NCI-H526 (cell line): ENCODE measurements at regions not wholly inside any gene's neighbourhood (a gene's known extent, or its start where the extent isn't known, plus 50 kb on each side); places are given as distances from the start of the nearest gene placed in this dataset.
"Not testable (repeated sequence)": the region's sequence is repeated elsewhere in the genome, so short reads cannot be mapped to it uniquely, and the experiment has no call there.

ENCODE experiments used
- DNase-seq, 2 experiments: peaks; one replicate each; lab custom pipeline; 2025; lab: John Stamatoyannopoulos, UW

- DNase-seq = not testable (repeated sequence)
Measured at GRCh38 chr17:445839-446238, 93.2 kb upstream of the RPH3AL start, which contains the start of gene RFLNB. RFLNB (minus strand) TSS chr17:445939.

- no peak for DNase-seq
Measured at GRCh38 chr17:444879-445454, 92.4 kb upstream of the RPH3AL start.

- DNase-seq = no peak
Measured at GRCh38 chr17:443109-443508, 90.5 kb upstream of the RPH3AL start.

GRCh38 chr17:441155-441950 lies 88.7 kb upstream of the RPH3AL start:
- DNase-seq = peak in 1 of 2 experiments; percentile 52

- no peak for DNase-seq
Measured at GRCh38 chr17:438191-438590, 85.6 kb upstream of the RPH3AL start.

- no peak for DNase-seq
Measured at GRCh38 chr17:437545-437944, 84.9 kb upstream of the RPH3AL start.

GRCh38 chr17:436571-436970 lies 84.0 kb upstream of the RPH3AL start:
- no peak for DNase-seq

- not testable (repeated sequence) for DNase-seq
Measured at GRCh38 chr17:432471-432870, 79.9 kb upstream of the RPH3AL start.

GRCh38 chr17:431494-431893 lies 78.9 kb upstream of the RPH3AL start:
- no peak for DNase-seq

GRCh38 chr17:429589-429988 lies 77.0 kb upstream of the RPH3AL start:
- no peak for DNase-seq

- no peak for DNase-seq
Measured at GRCh38 chr17:428414-428813, 75.8 kb upstream of the RPH3AL start.

GRCh38 chr17:427891-428290 lies 75.3 kb upstream of the RPH3AL start:
- DNase-seq = no peak

GRCh38 chr17:427327-427726 lies 74.7 kb upstream of the RPH3AL start:
- DNase-seq = no peak

- no peak for DNase-seq
Measured at GRCh38 chr17:422196-422930, 69.8 kb upstream of the RPH3AL start.

GRCh38 chr17:420479-421175 lies 68.0 kb upstream of the RPH3AL start:
- no peak for DNase-seq

GRCh38 chr17:419073-419735 lies 66.6 kb upstream of the RPH3AL start:
- no peak for DNase-seq

- DNase-seq = no peak
Measured at GRCh38 chr17:418421-418751, 65.8 kb upstream of the RPH3AL start.

- DNase-seq = no peak
Measured at GRCh38 chr17:417691-418420, 65.2 kb upstream of the RPH3AL start.

- DNase-seq = no peak
Measured at GRCh38 chr17:416293-417206, 63.9 kb upstream of the RPH3AL start.

- DNase-seq = no peak
Measured at GRCh38 chr17:413706-414380, 61.2 kb upstream of the RPH3AL start.
